OCI-LY7 (cell line): ENCODE measurements at regions not wholly inside any gene's neighbourhood (a gene's known extent, or its start where the extent isn't known, plus 50 kb on each side); places are given as distances from the start of the nearest gene placed in this dataset.

Experiments
- BruUV-seq: library from RNA; stranded (reverse); fragments of 400-500 nt; replicated peaks from 2 replicates; lab custom pipeline; 2021; lab: Mats Ljungman, UMichigan
- CTCF ChIA-PET: fragments of 300-600 bp; sonication (Branson Sonifier 250); formaldehyde crosslinking; loops from one replicate; lab custom pipeline; 2022; ENCODE audit warnings: antibody characterized with exemption; ENCODE audit not compliant: unreplicated experiment; lab: Charles Lee
- POLR2A ChIA-PET: fragments of 300-600 bp; sonication (Branson Sonifier 250); formaldehyde crosslinking; loops from one replicate; lab custom pipeline; 2022; ENCODE audit warnings: antibody characterized with exemption; lab: Charles Lee
- DNase-seq: peaks from one replicate; pipeline ENCODE4 v3.0.0-alpha.2; 2015; ENCODE audit warnings: low spot score
- H2AFZ ChIP-seq: fragments of 200-600 bp; sonication (generic), shearing (Covaris generic); 2 replicates; pipeline ENCODE4 v1.6.1; 2014; ENCODE audit warnings: mild to moderate bottlenecking, antibody characterized with exemption, low read length, moderate library complexity
- H3K27ac ChIP-seq: fragments of 200-600 bp; sonication (generic); 2 replicates; pipeline ENCODE4 v1.5.1; 2014; ENCODE audit warnings: mixed run types, low read depth, mild to moderate bottlenecking, moderate library complexity, low read length, inconsistent platforms; ENCODE audit not compliant: poor library complexity, severe bottlenecking
- H3K36me3 ChIP-seq: fragments of 200-600 bp; sonication (generic); 2 replicates; pipeline ENCODE4 v1.6.1; 2014; ENCODE audit warnings: mild to moderate bottlenecking, antibody characterized with exemption, low read length, moderate library complexity, mixed read lengths; ENCODE audit not compliant: insufficient read depth
- H3K4me1 ChIP-seq: fragments of 200-600 bp; sonication (generic); 2 replicates; pipeline ENCODE4 v1.5.1; 2014; ENCODE audit warnings: mild to moderate bottlenecking, low read length; ENCODE audit not compliant: insufficient read depth, poor library complexity, severe bottlenecking
- H3K4me2 ChIP-seq: fragments of 200-600 bp; sonication (generic); 2 replicates; pipeline ENCODE4 v1.6.1; 2014; ENCODE audit warnings: mild to moderate bottlenecking, low read length
- H3K4me3 ChIP-seq: fragments of 200-600 bp; sonication (generic); 2 replicates; pipeline ENCODE4 v1.5.1; 2014; ENCODE audit warnings: mild to moderate bottlenecking, low read depth, low read length; ENCODE audit not compliant: poor library complexity, severe bottlenecking
- H3K79me2 ChIP-seq: fragments of 200-600 bp; sonication (generic); 2 replicates; pipeline ENCODE4 v1.6.1; 2016; ENCODE audit warnings: low read depth, mild to moderate bottlenecking, low read length, moderate library complexity, mixed read lengths; ENCODE audit not compliant: insufficient read depth
- H3K9me2 ChIP-seq: fragments of 200-600 bp; sonication (generic); 2 replicates; pipeline ENCODE4 v1.6.1; 2016; ENCODE audit warnings: mild to moderate bottlenecking, low read length, mixed read lengths; ENCODE audit not compliant: insufficient read depth
- H3K9me3 ChIP-seq: fragments of 200-600 bp; sonication (generic); 2 replicates; pipeline ENCODE4 v1.6.1; 2014; ENCODE audit warnings: mild to moderate bottlenecking, mixed run types, low read length, mixed read lengths
- H4K20me1 ChIP-seq: fragments of 200-600 bp; sonication (generic); 2 replicates; pipeline ENCODE4 v1.6.1; 2014; ENCODE audit warnings: mild to moderate bottlenecking, antibody characterized with exemption, low read length, moderate library complexity, mixed read lengths; ENCODE audit not compliant: insufficient read depth
- CTCF ChIP-seq: fragments of 200-600 bp; sonication (generic); conservative IDR thresholded peaks from 2 replicates; pipeline ENCODE4 v1.5.1; 2014; ENCODE audit warnings: mild to moderate bottlenecking, antibody characterized with exemption, low read length, moderate library complexity, mixed read lengths
- EZH2phosphoT487 ChIP-seq: fragments of 200-600 bp; sonication (generic); IDR thresholded peaks from 2 replicates; pipeline ENCODE4 v1.6.1; 2018; ENCODE audit warnings: low read depth, borderline replicate concordance, mild to moderate bottlenecking, mixed run types, antibody characterized with exemption, low read length, moderate library complexity, mixed read lengths
- intact Hi-C: fragments of 100-400 bp; cut with micrococcal nuclease; formaldehyde crosslinking; loops from one replicate; pipeline ENCODE4 v1.10.0; 2022; ENCODE audit not compliant: unreplicated experiment

GRCh38 chr10:44284198-44285084 lies 100.5 kb downstream of the CXCL12 start:
- Histone ChIP-seq H3K27ac (no peak overlapping the region), H3K36me3 (no peaks in the 10 kb centered on the region), H3K4me2 (no peak overlapping the region), H3K79me2 (no peaks in the 10 kb centered on the region), H3K9me3 (no peaks in the 10 kb centered on the region), H3K4me1 (no peaks in the 10 kb centered on the region), H2AFZ (no peak overlapping the region), H4K20me1 (no peaks in the 10 kb centered on the region), H3K9me2 (no peaks in the 10 kb centered on the region), H3K4me3 (no peak overlapping the region)
- intact Hi-C loops: no loop called here
- POLR2A ChIA-PET: no interaction called here
- CTCF ChIA-PET: interaction anchor here (0.6 kb wide), 1 partner anchor 224 kb away, joined by 3 read pairs; no protein-coding TSS in a partner anchor
- BruUV-seq: no TSS peak
- DNase-seq: no peak
- no peak for TF ChIP-seq EZH2phosphoT487
- no peak for TF ChIP-seq CTCF

- Histone ChIP-seq H4K20me1 (no peaks in the 10 kb centered on the region), H3K4me3 (no peak overlapping the region), H3K4me1 (no peaks in the 10 kb centered on the region), H3K4me2 (no peak overlapping the region), H3K36me3 (no peaks in the 10 kb centered on the region), H3K9me2 (no peaks in the 10 kb centered on the region), H3K9me3 (no peaks in the 10 kb centered on the region), H3K79me2 (no peaks in the 10 kb centered on the region), H2AFZ (no peak overlapping the region), H3K27ac (no peak overlapping the region)
- ChIA-PET POLR2A (no interaction called here), CTCF (no interaction called here)
- no TSS peak for BruUV-seq
- intact Hi-C loops: no loop called here
- no peak for TF ChIP-seq EZH2phosphoT487
- DNase-seq: no peak
These were observed 102.1 kb downstream of the CXCL12 start for GRCh38 chr10:44282626-44283300.

- H3K79me2 ChIP-seq: no peaks in the 10 kb centered on the region
- H3K9me2 ChIP-seq: no peaks in the 10 kb centered on the region
- CTCF ChIA-PET: no interaction called here
- no peak overlapping the region for H3K27ac ChIP-seq
- no peak overlapping the region for H3K4me3 ChIP-seq
- H3K4me1 ChIP-seq: no peaks in the 10 kb centered on the region
- H4K20me1 ChIP-seq: no peaks in the 10 kb centered on the region
- H3K9me3 ChIP-seq: no peaks in the 10 kb centered on the region
- POLR2A ChIA-PET: interaction anchor here (0.6 kb wide), 1 partner anchor 17 kb away, joined by 5 read pairs; no protein-coding TSS in a partner anchor
- no peak overlapping the region for H3K4me2 ChIP-seq
- intact Hi-C loops: no loop called here
- BruUV-seq: no TSS peak
- H3K36me3 ChIP-seq: no peaks in the 10 kb centered on the region
- TF ChIP-seq EZH2phosphoT487: no peak
- DNase-seq: no peak
- no peak overlapping the region for H2AFZ ChIP-seq
These were observed 103.2 kb downstream of the CXCL12 start for GRCh38 chr10:44281662-44282061.
